GM21515 (cell line): ENCODE measurements at regions not wholly inside any gene's neighbourhood (a gene's known extent, or its start where the extent isn't known, plus 50 kb on each side); places are given as distances from the start of the nearest gene placed in this dataset.
"Not testable (repeated sequence)": the region's sequence is repeated elsewhere in the genome, so short reads cannot be mapped to it uniquely, and the experiment has no call there.

Source experiments
- ATAC-seq: cut with Tn5 transposase; IDR thresholded peaks from one replicate; pipeline ENCODE4 v1.9.1; 2021; ENCODE audit not compliant: unreplicated experiment

- no peak for ATAC-seq
These were observed 141.8 kb upstream of the FHL2 start for GRCh38 chr2:105540642-105541041.

- ATAC-seq = no peak
These were observed 140.5 kb upstream of the FHL2 start for GRCh38 chr2:105539331-105539730.

GRCh38 chr2:105538840-105539239, 140.0 kb upstream of the FHL2 start:
- no peak for ATAC-seq

GRCh38 chr2:105537920-105538319, 139.1 kb upstream of the FHL2 start:
- ATAC-seq = no peak

- no peak for ATAC-seq
These were observed 138.6 kb upstream of the FHL2 start for GRCh38 chr2:105537466-105537865.

GRCh38 chr2:105536175-105536574, 137.3 kb upstream of the FHL2 start:
- no peak for ATAC-seq

GRCh38 chr2:105529258-105529657, 130.4 kb upstream of the FHL2 start:
- ATAC-seq = not testable (repeated sequence)

- no peak for ATAC-seq
These were observed 127.4 kb upstream of the FHL2 start for GRCh38 chr2:105526000-105526925.

GRCh38 chr2:105525201-105525600, 126.3 kb upstream of the FHL2 start:
- no peak for ATAC-seq

- ATAC-seq = no peak
These were observed 123.8 kb upstream of the FHL2 start for GRCh38 chr2:105522645-105523044.

- no peak for ATAC-seq
These were observed 122.8 kb upstream of the FHL2 start for GRCh38 chr2:105521616-105522015.

- no peak for ATAC-seq
These were observed 122.3 kb upstream of the FHL2 start for GRCh38 chr2:105521176-105521575.

- no peak for ATAC-seq
These were observed 120.7 kb upstream of the FHL2 start for GRCh38 chr2:105519516-105519915.

GRCh38 chr2:105518897-105519296, 120.0 kb upstream of the FHL2 start:
- no peak for ATAC-seq

GRCh38 chr2:105517814-105518705, 119.2 kb upstream of the FHL2 start:
- no peak for ATAC-seq

- no peak for ATAC-seq
These were observed 116.9 kb upstream of the FHL2 start for GRCh38 chr2:105515581-105516415.

- ATAC-seq = no peak
These were observed 115.7 kb upstream of the FHL2 start for GRCh38 chr2:105514576-105514975.

GRCh38 chr2:105510761-105511528, 112.1 kb upstream of the FHL2 start:
- ATAC-seq = no peak

GRCh38 chr2:105509269-105510086, 110.6 kb upstream of the FHL2 start:
- no peak for ATAC-seq
